H9 (cell line): ENCODE measurements at regions not wholly inside any gene's neighbourhood (a gene's known extent, or its start where the extent isn't known, plus 50 kb on each side); places are given as distances from the start of the nearest gene placed in this dataset.

Source experiments
- DNase-seq: peaks from one replicate; pipeline ENCODE4 v3.0.0-alpha.2; 2017
- H2AFZ ChIP-seq: one replicate; pipeline ENCODE4 v1.6.1; 2013; ENCODE audit warnings: mild to moderate bottlenecking, low read length, control low read depth, moderate library complexity
- H2AK5ac ChIP-seq: 2 replicates; pipeline ENCODE4 v1.6.1; 2013; ENCODE audit warnings: low read length, control low read depth, mixed read lengths; ENCODE audit not compliant: insufficient read length
- H2BK120ac ChIP-seq: one replicate; pipeline ENCODE4 v1.6.1; 2013; ENCODE audit warnings: low read depth, mild to moderate bottlenecking, low read length, control low read depth, inconsistent platforms; ENCODE audit not compliant: poor library complexity, severe bottlenecking
- H2BK12ac ChIP-seq: 2 replicates; pipeline ENCODE4 v1.6.1; 2013; ENCODE audit warnings: low read length, control low read depth, mixed read lengths, low read depth; ENCODE audit not compliant: insufficient read length
- H2BK15ac ChIP-seq: 2 replicates; pipeline ENCODE4 v1.6.1; 2013; ENCODE audit warnings: low read depth, low read length, control low read depth
- H2BK20ac ChIP-seq: one replicate; pipeline ENCODE4 v1.6.1; 2013; ENCODE audit warnings: low read depth, mild to moderate bottlenecking, low read length, control low read depth, inconsistent platforms; ENCODE audit not compliant: poor library complexity, severe bottlenecking
- H2BK5ac ChIP-seq: 2 replicates; pipeline ENCODE4 v1.6.1; 2013; ENCODE audit warnings: low read length, control low read depth, mixed read lengths; ENCODE audit not compliant: insufficient read length
- H3K14ac ChIP-seq: 2 replicates; pipeline ENCODE4 v1.6.1; 2013; ENCODE audit warnings: low read length, control low read depth; ENCODE audit not compliant: insufficient read depth
- H3K18ac ChIP-seq: 2 replicates; pipeline ENCODE4 v1.6.1; 2013; ENCODE audit warnings: low read depth, mild to moderate bottlenecking, mixed read lengths, low read length, control low read depth; ENCODE audit not compliant: insufficient read length
- H3K23ac ChIP-seq: 2 replicates; pipeline ENCODE4 v1.6.1; 2013; ENCODE audit warnings: low read length, control low read depth, mixed read lengths, low read depth; ENCODE audit not compliant: insufficient read length
- H3K23me2 ChIP-seq: 2 replicates; pipeline ENCODE4 v1.6.1; 2013; ENCODE audit warnings: low read depth, mild to moderate bottlenecking, mixed read lengths, low read length, control low read depth; ENCODE audit not compliant: insufficient read length, poor library complexity, severe bottlenecking
- H3K27ac ChIP-seq: 2 replicates; pipeline ENCODE4 v1.5.1; 2013; ENCODE audit warnings: low read length, control low read depth, mixed read lengths, low read depth; ENCODE audit not compliant: insufficient read length
- H3K27me3 ChIP-seq: 2 replicates; pipeline ENCODE4 v1.6.1; 2013; ENCODE audit warnings: low read length, control low read depth, inconsistent platforms; ENCODE audit not compliant: insufficient read depth
- H3K4ac ChIP-seq: 2 replicates; pipeline ENCODE4 v1.6.1; 2013; ENCODE audit warnings: low read depth, mild to moderate bottlenecking, control low read depth, inconsistent platforms, low read length, moderate library complexity
- H3K4me1 ChIP-seq: 2 replicates; pipeline ENCODE4 v1.6.1; 2013; ENCODE audit warnings: low read length, control low read depth, inconsistent platforms; ENCODE audit not compliant: insufficient read depth
- H3K4me2 ChIP-seq: 2 replicates; pipeline ENCODE4 v1.6.1; 2013; ENCODE audit warnings: low read length, control low read depth, mixed read lengths; ENCODE audit not compliant: insufficient read length, insufficient read depth
- H3K56ac ChIP-seq: 2 replicates; pipeline ENCODE4 v1.6.1; 2013; ENCODE audit warnings: low read depth, mild to moderate bottlenecking, mixed read lengths, low read length, control low read depth; ENCODE audit not compliant: insufficient read length
- H3K79me1 ChIP-seq: 2 replicates; pipeline ENCODE4 v1.6.1; 2013; ENCODE audit warnings: low read depth, mild to moderate bottlenecking, moderate library complexity, low read length, control low read depth, inconsistent platforms; ENCODE audit not compliant: insufficient read depth, poor library complexity, severe bottlenecking
- H3K79me2 ChIP-seq: 2 replicates; pipeline ENCODE4 v1.6.1; 2013; ENCODE audit warnings: low read length, control low read depth, inconsistent platforms; ENCODE audit not compliant: insufficient read depth
- H3K9ac ChIP-seq: 2 replicates; pipeline ENCODE4 v1.6.1; 2013; ENCODE audit warnings: low read length, control low read depth, mixed read lengths; ENCODE audit not compliant: insufficient read length; ENCODE audit errors: extremely low read depth
- H3K9me3 ChIP-seq: one replicate; pipeline ENCODE4 v1.6.1; 2013; ENCODE audit warnings: low read depth, low read length, inconsistent platforms; ENCODE audit not compliant: control insufficient read depth
- H3T11ph ChIP-seq: one replicate; pipeline ENCODE4 v1.6.1; 2013; ENCODE audit warnings: mild to moderate bottlenecking, low read length, control low read depth, inconsistent platforms
- H4K20me1 ChIP-seq: one replicate; pipeline ENCODE4 v1.6.1; 2013; ENCODE audit not compliant: control insufficient read depth, insufficient read length, insufficient read depth
- H4K5ac ChIP-seq: 2 replicates; pipeline ENCODE4 v1.6.1; 2013; ENCODE audit warnings: low read depth, mild to moderate bottlenecking, mixed read lengths, low read length, control low read depth; ENCODE audit not compliant: insufficient read length
- H4K8ac ChIP-seq: replicated peaks from 2 replicates; pipeline ENCODE4 v1.6.1; 2013; ENCODE audit warnings: low read length, control low read depth, mixed read lengths, low read depth; ENCODE audit not compliant: insufficient read length
- H4K91ac ChIP-seq: 2 replicates; pipeline ENCODE4 v1.6.1; 2013; ENCODE audit warnings: low read depth, mild to moderate bottlenecking, moderate library complexity, mixed read lengths, low read length, control low read depth; ENCODE audit not compliant: insufficient read length
- H3K27ac Mint-ChIP-seq, 3 experiments: 2 replicates in 2 of 3; 3 replicates in 1 of 3; pipeline ENCODE4 v1.8.0; 2020 to 2021; ENCODE audit warnings: mixed read lengths in 3 of 3, mild to moderate bottlenecking in 1 of 3, moderate library complexity in 1 of 3
- H3K27me3 Mint-ChIP-seq: 2 replicates; pipeline ENCODE4 v1.8.0; 2021; ENCODE audit warnings: low read depth, mild to moderate bottlenecking, moderate library complexity, mixed read lengths
- H3K36me3 Mint-ChIP-seq, 3 experiments: 2 replicates in 2 of 3; 3 replicates in 1 of 3; pipeline ENCODE4 v1.8.0; 2020 to 2021; ENCODE audit warnings: low read depth in 3 of 3, mixed read lengths in 3 of 3; ENCODE audit not compliant: insufficient read depth in 1 of 3
- H3K4me1 Mint-ChIP-seq, 2 experiments: 2 replicates each; pipeline ENCODE4 v1.8.0; 2020; ENCODE audit warnings: mixed read lengths in 2 of 2
- H3K4me3 Mint-ChIP-seq, 2 experiments: 2 replicates in 1 of 2; 3 replicates in 1 of 2; pipeline ENCODE4 v1.8.0; 2020 to 2021; ENCODE audit warnings: mild to moderate bottlenecking in 2 of 2, mixed read lengths in 2 of 2, moderate library complexity in 1 of 2
- H3K9me3 Mint-ChIP-seq, 2 experiments: 2 replicates in 1 of 2; 3 replicates in 1 of 2; pipeline ENCODE4 v1.8.0; 2020; ENCODE audit warnings: mild to moderate bottlenecking in 2 of 2, mixed read lengths in 2 of 2, moderate library complexity in 1 of 2
- WGBS: extraction: QIAGEN DNeasy Blood & Tissue Kit; methylation state at CpG from one replicate; pipeline ENCODE4 v1.1.7; 2013; ENCODE audit warnings: missing lambda C conversion rate, low lambda C conversion rate, mixed read lengths; ENCODE audit not compliant: insufficient read length; ENCODE audit errors: extremely low coverage; 5-methylcytosine and 5-hydroxymethylcytosine counted together
- TF ChIP-seq, protein P1 (sequence below): fragments of 200-600 bp; sonication (generic); conservative IDR thresholded peaks from 3 replicates; pipeline ENCODE4 v1.8.0; 2021; ENCODE audit warnings: antibody characterized with exemption, mild to moderate bottlenecking

GRCh38 chr4:162522724-162523123 is 358.9 kb upstream of the FSTL5 start:
- no peak overlapping the region for H2AFZ ChIP-seq
- H3K79me2 ChIP-seq: no peaks in the 10 kb centered on the region
- no CpG with 5 or more reads among the region's 1 CpG for WGBS

More at GRCh38 chr4:162522724-162523123, 358.9 kb upstream of the FSTL5 start:
- H2BK120ac ChIP-seq: no peak overlapping the region
- Mint-ChIP-seq H3K27ac (no peak overlapping the region), H3K36me3 (no peaks in the 10 kb centered on the region; a peak in 2 of 7 replicates), H3K27me3 (no peaks in the 10 kb centered on the region), H3K4me1 (peaks cover 3 to 4% of the 10 kb centered on the region in 2 experiments; a peak in 3 of 4 replicates), H3K4me3 (no peak overlapping the region), H3K9me3 (peaks cover 2 to 3% of the 10 kb centered on the region in 2 experiments; a peak in 3 of 5 replicates)
- no peak overlapping the region for H3K23ac ChIP-seq
- no peaks in the 10 kb centered on the region for H4K20me1 ChIP-seq
- H3K14ac ChIP-seq: no peak overlapping the region
- TF ChIP-seq, protein P1, sequence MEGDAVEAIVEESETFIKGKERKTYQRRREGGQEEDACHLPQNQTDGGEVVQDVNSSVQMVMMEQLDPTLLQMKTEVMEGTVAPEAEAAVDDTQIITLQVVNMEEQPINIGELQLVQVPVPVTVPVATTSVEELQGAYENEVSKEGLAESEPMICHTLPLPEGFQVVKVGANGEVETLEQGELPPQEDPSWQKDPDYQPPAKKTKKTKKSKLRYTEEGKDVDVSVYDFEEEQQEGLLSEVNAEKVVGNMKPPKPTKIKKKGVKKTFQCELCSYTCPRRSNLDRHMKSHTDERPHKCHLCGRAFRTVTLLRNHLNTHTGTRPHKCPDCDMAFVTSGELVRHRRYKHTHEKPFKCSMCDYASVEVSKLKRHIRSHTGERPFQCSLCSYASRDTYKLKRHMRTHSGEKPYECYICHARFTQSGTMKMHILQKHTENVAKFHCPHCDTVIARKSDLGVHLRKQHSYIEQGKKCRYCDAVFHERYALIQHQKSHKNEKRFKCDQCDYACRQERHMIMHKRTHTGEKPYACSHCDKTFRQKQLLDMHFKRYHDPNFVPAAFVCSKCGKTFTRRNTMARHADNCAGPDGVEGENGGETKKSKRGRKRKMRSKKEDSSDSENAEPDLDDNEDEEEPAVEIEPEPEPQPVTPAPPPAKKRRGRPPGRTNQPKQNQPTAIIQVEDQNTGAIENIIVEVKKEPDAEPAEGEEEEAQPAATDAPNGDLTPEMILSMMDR: no peak
- H3K23me2 ChIP-seq: no peaks in the 10 kb centered on the region
- H3K9me3 ChIP-seq: no peaks in the 10 kb centered on the region
- no peaks in the 10 kb centered on the region for H3K79me1 ChIP-seq
- H3K4me1 ChIP-seq: no peaks in the 10 kb centered on the region; the same call in 1 of the 2 replicates
- no peak overlapping the region for H3K4me2 ChIP-seq
- H3K9ac ChIP-seq: no peak overlapping the region
- H3T11ph ChIP-seq: no peak overlapping the region
- no peak overlapping the region for H4K91ac ChIP-seq
- no peak overlapping the region for H2BK15ac ChIP-seq
- H4K8ac ChIP-seq: no peak overlapping the region
- no peak overlapping the region for H3K4ac ChIP-seq
- DNase-seq: no peak
- no peak overlapping the region for H2BK20ac ChIP-seq
- no peak overlapping the region for H3K27ac ChIP-seq
- no peak overlapping the region for H2BK5ac ChIP-seq
- H3K27me3 ChIP-seq: no peaks in the 10 kb centered on the region
- H2BK12ac ChIP-seq: no peak overlapping the region
- H3K56ac ChIP-seq: no peak overlapping the region
- H4K5ac ChIP-seq: no peak overlapping the region
- no peak overlapping the region for H2AK5ac ChIP-seq
- H3K18ac ChIP-seq: no peak overlapping the region
